Activated CD4-positive, alpha-beta T cell treated with anti-CD3 and anti-CD28 coated beads for 36 hours (primary cell): ENCODE measurements at regions not wholly inside any gene's neighbourhood (a gene's known extent, or its start where the extent isn't known, plus 50 kb on each side); places are given as distances from the start of the nearest gene placed in this dataset.
A peak's percentile ranks its signal among the peaks of the same experiment; 100 is the strongest.

Experiments
- ATAC-seq: fragments of 200-7000 bp; cut with Tn5 transposase; one replicate; pipeline ENCODE4 v1.10.0; 2021; ENCODE audit warnings: mild to moderate bottlenecking, moderate library complexity
- CTCF ChIA-PET: fragments of 350-600 bp; sonication (Branson Sonifier 250); formaldehyde crosslinking; loops from one replicate; lab custom pipeline; 2021; ENCODE audit warnings: antibody characterized with exemption; lab: Charles Lee
- POLR2A ChIA-PET: fragments of 350-600 bp; sonication (Branson Sonifier 250); formaldehyde crosslinking; loops from one replicate; lab custom pipeline; 2021; ENCODE audit warnings: antibody characterized with exemption, inconsistent platforms; lab: Charles Lee
- DNase-seq: peaks from one replicate; pipeline ENCODE4 v3.0.0-alpha.2; 2020
- H3K27ac Mint-ChIP-seq: one replicate; pipeline ENCODE4 v1.8.0; 2021; ENCODE audit warnings: mixed read lengths
- H3K27me3 Mint-ChIP-seq: one replicate; pipeline ENCODE4 v1.8.0; 2021; ENCODE audit warnings: mixed read lengths
- H3K36me3 Mint-ChIP-seq: one replicate; pipeline ENCODE4 v1.8.0; 2021; ENCODE audit warnings: low read depth, mixed read lengths
- H3K4me1 Mint-ChIP-seq: one replicate; pipeline ENCODE4 v1.8.0; 2021; ENCODE audit warnings: mixed read lengths
- H3K4me3 Mint-ChIP-seq: one replicate; pipeline ENCODE4 v1.8.0; 2021; ENCODE audit warnings: mild to moderate bottlenecking, moderate library complexity, mixed read lengths
- H3K9me3 Mint-ChIP-seq: one replicate; pipeline ENCODE4 v1.8.0; 2021; ENCODE audit warnings: low read depth, mixed read lengths
- intact Hi-C, 2 experiments: fragments of 100-400 bp; cut with DNase I in 1 of 2; cut with micrococcal nuclease in 1 of 2; formaldehyde crosslinking; loops; one replicate each; pipeline versions ENCODE4 v1.14.2 to v1.15.1; 2022 to 2024; cut with DNase I, micrococcal nuclease

GRCh38 chr20:58056921-58057686 lies 171.3 kb downstream of the ANKRD60 start:
- Mint-ChIP-seq H3K9me3 (peaks cover 1% of the 10 kb centered on the region), H3K36me3 (no peaks in the 10 kb centered on the region), H3K4me3 (no peak overlapping the region), H3K27me3 (peaks cover 20% of the 10 kb centered on the region), H3K27ac (no peak overlapping the region), H3K4me1 (no peaks in the 10 kb centered on the region)
- DNase-seq (no peak), ATAC-seq (no peak)
- CTCF ChIA-PET, result interaction anchor here (0.8 kb wide), 1 partner anchor 435 kb away, joined by 3 read pairs; no protein-coding TSS in a partner anchor
- POLR2A ChIA-PET, result interaction anchor here (0.6 kb wide), 1 partner anchor 305 kb away, joined by 3 read pairs; no protein-coding TSS in a partner anchor
- intact Hi-C loops, result no loop called here

- POLR2A ChIA-PET, result no interaction called here
- intact Hi-C loops, result no loop called here
- no peaks in the 10 kb centered on the region for H3K36me3 Mint-ChIP-seq
- H3K9me3 Mint-ChIP-seq, result peaks cover 5% of the 10 kb centered on the region
- no peak for DNase-seq
- ATAC-seq, result no peak
- H3K4me1 Mint-ChIP-seq, result no peaks in the 10 kb centered on the region
- no peak overlapping the region for H3K27ac Mint-ChIP-seq
- peaks cover 24% of the 10 kb centered on the region for H3K27me3 Mint-ChIP-seq
- no peak overlapping the region for H3K4me3 Mint-ChIP-seq
- CTCF ChIA-PET, result interaction anchor here (0.6 to 1.0 kb wide), 2 partner anchors 8 to 154 kb away, joined by 4 read pairs; no protein-coding TSS in a partner anchor
Measured at GRCh38 chr20:58056021-58056591, 172.3 kb downstream of the ANKRD60 start.

GRCh38 chr20:58054780-58055373 lies 173.6 kb downstream of the ANKRD60 start:
- DNase-seq, result no peak
- H3K27me3 Mint-ChIP-seq, result peaks cover 18% of the 10 kb centered on the region
- no peak overlapping the region for H3K27ac Mint-ChIP-seq
- CTCF ChIA-PET, result interaction anchor here (0.7 kb wide), 1 partner anchor 430 kb away, joined by 3 read pairs; no protein-coding TSS in a partner anchor
- no peak for ATAC-seq
- H3K9me3 Mint-ChIP-seq, result peaks cover 7% of the 10 kb centered on the region
- intact Hi-C loops, result no loop called here
- POLR2A ChIA-PET, result no interaction called here
- no peaks in the 10 kb centered on the region for H3K36me3 Mint-ChIP-seq
- H3K4me3 Mint-ChIP-seq, result no peak overlapping the region
- H3K4me1 Mint-ChIP-seq, result no peaks in the 10 kb centered on the region

GRCh38 chr20:58054082-58054779 lies 174.2 kb downstream of the ANKRD60 start:
- ATAC-seq (no peak), DNase-seq (no peak)
- intact Hi-C loops, result no loop called here
- CTCF ChIA-PET, result no interaction called here
- H3K4me1 Mint-ChIP-seq, result no peaks in the 10 kb centered on the region
- POLR2A ChIA-PET, result no interaction called here
- no peaks in the 10 kb centered on the region for H3K36me3 Mint-ChIP-seq
- no peak overlapping the region for H3K27ac Mint-ChIP-seq
- no peak overlapping the region for H3K4me3 Mint-ChIP-seq
- H3K27me3 Mint-ChIP-seq, result peaks cover 13% of the 10 kb centered on the region
- peaks cover 7% of the 10 kb centered on the region for H3K9me3 Mint-ChIP-seq

- CTCF ChIA-PET, result interaction anchor here (0.6 kb wide), 1 partner anchor 1520 kb away, joined by 3 read pairs; no protein-coding TSS in a partner anchor
- Mint-ChIP-seq H3K4me3 (no peak overlapping the region), H3K27ac (no peak overlapping the region), H3K4me1 (no peaks in the 10 kb centered on the region), H3K36me3 (no peaks in the 10 kb centered on the region), H3K9me3 (peaks cover 7% of the 10 kb centered on the region), H3K27me3 (peaks cover 15% of the 10 kb centered on the region)
- ATAC-seq (no peak), DNase-seq (no peak)
- intact Hi-C loops, result no loop called here
- POLR2A ChIA-PET, result no interaction called here
Measured at GRCh38 chr20:58053391-58054055, 174.9 kb downstream of the ANKRD60 start.

- intact Hi-C loops, result no loop called here
- POLR2A ChIA-PET, result no interaction called here
- Mint-ChIP-seq H3K4me3 (no peak overlapping the region), H3K27me3 (peaks cover 10% of the 10 kb centered on the region), H3K27ac (no peak overlapping the region), H3K36me3 (no peaks in the 10 kb centered on the region), H3K4me1 (no peaks in the 10 kb centered on the region), H3K9me3 (peaks cover 7% of the 10 kb centered on the region)
- DNase-seq, result no peak
- CTCF ChIA-PET, result no interaction called here
- ATAC-seq, result no peak
Measured at GRCh38 chr20:58051367-58051766, 177.1 kb downstream of the ANKRD60 start.

- DNase-seq, result peak; percentile 12
- POLR2A ChIA-PET, result no interaction called here
- Mint-ChIP-seq H3K36me3 (no peaks in the 10 kb centered on the region), H3K27me3 (peaks cover 8% of the 10 kb centered on the region), H3K27ac (no peak overlapping the region), H3K9me3 (peaks cover 7% of the 10 kb centered on the region), H3K4me3 (no peak overlapping the region), H3K4me1 (no peaks in the 10 kb centered on the region)
- ATAC-seq, result no peak
- CTCF ChIA-PET, result interaction anchor here (0.6 to 0.9 kb wide), 2 partner anchors 38 to 39 kb away, joined by 4 read pairs; no protein-coding TSS in a partner anchor
- intact Hi-C loops, result no loop called here
Measured at GRCh38 chr20:58048096-58048702, 180.3 kb downstream of the ANKRD60 start.

GRCh38 chr20:58046311-58046710 lies 182.1 kb downstream of the ANKRD60 start:
- intact Hi-C loops, result no loop called here
- Mint-ChIP-seq H3K27me3 (peaks cover 8% of the 10 kb centered on the region), H3K36me3 (no peaks in the 10 kb centered on the region), H3K4me1 (no peaks in the 10 kb centered on the region), H3K4me3 (no peak overlapping the region), H3K27ac (no peak overlapping the region), H3K9me3 (peaks cover 2% of the 10 kb centered on the region)
- DNase-seq (no peak), ATAC-seq (no peak)
- ChIA-PET CTCF (interaction anchor here (0.6 to 0.7 kb wide), 2 partner anchors 451 to 1833 kb away, joined by 3 read pairs; no protein-coding TSS in a partner anchor), POLR2A (no interaction called here)

- POLR2A ChIA-PET, result no interaction called here
- intact Hi-C loops, result no loop called here
- Mint-ChIP-seq H3K4me3 (no peak overlapping the region), H3K27ac (no peak overlapping the region), H3K4me1 (no peaks in the 10 kb centered on the region), H3K9me3 (no peaks in the 10 kb centered on the region), H3K36me3 (no peaks in the 10 kb centered on the region), H3K27me3 (peaks cover 8% of the 10 kb centered on the region)
- DNase-seq (no peak), ATAC-seq (no peak)
- CTCF ChIA-PET, result interaction anchor here (1.0 kb wide), 1 partner anchor 73 kb away, joined by 4 read pairs; no protein-coding TSS in a partner anchor
Measured at GRCh38 chr20:58045579-58045978, 182.9 kb downstream of the ANKRD60 start.

GRCh38 chr20:58044931-58045555 lies 183.4 kb downstream of the ANKRD60 start:
- peaks cover 8% of the 10 kb centered on the region for H3K27me3 Mint-ChIP-seq
- no peak overlapping the region for H3K27ac Mint-ChIP-seq
- no peaks in the 10 kb centered on the region for H3K4me1 Mint-ChIP-seq
- no peaks in the 10 kb centered on the region for H3K36me3 Mint-ChIP-seq
- ATAC-seq (no peak), DNase-seq (no peak)
- no peaks in the 10 kb centered on the region for H3K9me3 Mint-ChIP-seq
- intact Hi-C loops, result no loop called here
- CTCF ChIA-PET, result interaction anchor here (1.0 kb wide), 1 partner anchor 74 kb away, joined by 4 read pairs; no protein-coding TSS in a partner anchor
- H3K4me3 Mint-ChIP-seq, result no peak overlapping the region
- POLR2A ChIA-PET, result no interaction called here
